Loucy (cell line): ENCODE measurements at regions not wholly inside any gene's neighbourhood (a gene's known extent, or its start where the extent isn't known, plus 50 kb on each side); places are given as distances from the start of the nearest gene placed in this dataset.

Experiments
- H2AFZ ChIP-seq: fragments of 200-600 bp; sonication (generic); 2 replicates; pipeline ENCODE4 v1.6.0; 2016; ENCODE audit warnings: antibody characterized with exemption, mild to moderate bottlenecking, low read length, moderate library complexity
- H3F3A ChIP-seq: fragments of 200-600 bp; 2 replicates; pipeline ENCODE4 v1.6.0; 2016; ENCODE audit warnings: antibody characterized with exemption, low read depth, mild to moderate bottlenecking
- H3K27me3 ChIP-seq: fragments of 200-600 bp; sonication (generic); 2 replicates; pipeline ENCODE4 v1.6.1; 2014; ENCODE audit warnings: low read length, mild to moderate bottlenecking; ENCODE audit not compliant: insufficient read depth, poor library complexity, severe bottlenecking
- H3K36me3 ChIP-seq: fragments of 200-600 bp; sonication (generic); 2 replicates; pipeline ENCODE4 v1.6.1; 2016; ENCODE audit warnings: low read length; ENCODE audit not compliant: insufficient read depth
- H3K4me1 ChIP-seq: fragments of 200-600 bp; sonication (generic); 2 replicates; pipeline ENCODE4 v1.5.1; 2014; ENCODE audit warnings: low read length, mild to moderate bottlenecking; ENCODE audit not compliant: insufficient read depth, poor library complexity, severe bottlenecking
- H3K4me2 ChIP-seq: fragments of 200-600 bp; sonication (generic); 2 replicates; pipeline ENCODE4 v1.6.0; 2014; ENCODE audit warnings: antibody characterized with exemption, low read length, low read depth, mild to moderate bottlenecking; ENCODE audit not compliant: poor library complexity, severe bottlenecking
- H3K4me3 ChIP-seq: fragments of 200-600 bp; sonication (generic); 2 replicates; pipeline ENCODE4 v1.5.1; 2014; ENCODE audit warnings: low read length, mild to moderate bottlenecking, mixed read lengths; ENCODE audit not compliant: poor library complexity, severe bottlenecking
- H3K79me2 ChIP-seq: fragments of 200-600 bp; sonication (generic); 2 replicates; pipeline ENCODE4 v1.6.1; 2014; ENCODE audit warnings: low read length; ENCODE audit not compliant: insufficient read depth
- H3K9ac ChIP-seq: fragments of 200-600 bp; sonication (generic); 2 replicates; pipeline ENCODE4 v1.6.0; 2014; ENCODE audit warnings: mild to moderate bottlenecking, low read depth, low read length, moderate library complexity; ENCODE audit not compliant: poor library complexity, severe bottlenecking
- H3K9me2 ChIP-seq: fragments of 200-600 bp; sonication (generic); replicated peaks from 2 replicates; pipeline ENCODE4 v1.6.1; 2016; ENCODE audit warnings: low read depth, low read length, mixed read lengths
- H3K9me3 ChIP-seq: fragments of 200-600 bp; sonication (generic); 2 replicates; pipeline ENCODE4 v1.6.1; 2014; ENCODE audit warnings: mild to moderate bottlenecking, antibody characterized with exemption, low read length, low read depth; ENCODE audit not compliant: insufficient read depth
- H4K20me1 ChIP-seq: fragments of 200-600 bp; sonication (generic); 2 replicates; pipeline ENCODE4 v1.6.0; 2014; ENCODE audit warnings: antibody characterized with exemption, low read length, mild to moderate bottlenecking; ENCODE audit not compliant: insufficient read depth, poor library complexity, severe bottlenecking
- CTCF ChIP-seq: fragments of 200-600 bp; sonication (generic); conservative IDR thresholded peaks from 2 replicates; pipeline ENCODE4 v1.5.1; 2014; ENCODE audit warnings: mild to moderate bottlenecking, antibody characterized with exemption, low read length
- EZH2phosphoT487 ChIP-seq: fragments of 200-600 bp; IDR thresholded peaks from 2 replicates; pipeline ENCODE4 v1.6.1; 2018; ENCODE audit warnings: antibody characterized with exemption, mild to moderate bottlenecking, moderate library complexity, borderline replicate concordance

- no peaks in the 10 kb centered on the region for H3K36me3 ChIP-seq
- H3K9me3 ChIP-seq, result no peaks in the 10 kb centered on the region
- H3K4me1 ChIP-seq, result no peaks in the 10 kb centered on the region
- H2AFZ ChIP-seq, result no peak overlapping the region
- H3K4me2 ChIP-seq, result no peak overlapping the region
- no peaks in the 10 kb centered on the region for H4K20me1 ChIP-seq
- H3F3A ChIP-seq, result no peaks in the 10 kb centered on the region
- no peaks in the 10 kb centered on the region for H3K27me3 ChIP-seq
- H3K4me3 ChIP-seq, result no peak overlapping the region
- no peaks in the 10 kb centered on the region for H3K9me2 ChIP-seq
- no peak overlapping the region for H3K9ac ChIP-seq
- no peaks in the 10 kb centered on the region for H3K79me2 ChIP-seq
- TF ChIP-seq EZH2phosphoT487 (no peak), CTCF (no peak)
These were observed 379.6 kb downstream of the FAM133A start for GRCh38 chrX:94053575-94053974.

DNA sequence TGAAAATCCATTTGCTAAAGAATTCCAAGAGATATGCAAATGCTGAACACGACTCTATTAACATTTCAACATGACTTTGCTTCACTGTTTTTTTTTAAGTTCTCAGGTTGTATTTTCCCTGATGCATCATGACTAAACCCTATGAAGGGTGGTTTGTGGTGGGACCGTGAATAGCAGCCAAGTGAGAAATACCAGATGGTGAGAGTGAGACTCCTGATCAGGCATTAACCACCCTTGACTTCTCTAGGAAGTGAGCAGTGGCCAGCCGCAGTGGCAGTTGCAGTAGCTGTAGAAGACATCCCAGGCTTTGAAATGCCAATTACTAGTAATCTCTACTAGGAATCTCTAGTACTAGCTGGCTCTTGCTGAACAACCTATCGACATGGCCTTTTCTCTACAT is 383.4 kb downstream of the FAM133A start:
- Histone ChIP-seq H3K4me2 (no peak overlapping the region), H3K27me3 (no peaks in the 10 kb centered on the region), H3K4me3 (no peak overlapping the region), H3K4me1 (no peaks in the 10 kb centered on the region), H3K9ac (no peak overlapping the region), H3K79me2 (no peaks in the 10 kb centered on the region), H4K20me1 (no peaks in the 10 kb centered on the region), H3F3A (no peaks in the 10 kb centered on the region), H2AFZ (no peak overlapping the region), H3K9me2 (no peaks in the 10 kb centered on the region), H3K9me3 (no peaks in the 10 kb centered on the region), H3K36me3 (no peaks in the 10 kb centered on the region)
- TF ChIP-seq CTCF, result no peak

- no peaks in the 10 kb centered on the region for H4K20me1 ChIP-seq
- H3K27me3 ChIP-seq, result no peaks in the 10 kb centered on the region
- H3K9me2 ChIP-seq, result no peaks in the 10 kb centered on the region
- H3F3A ChIP-seq, result no peaks in the 10 kb centered on the region
- H3K79me2 ChIP-seq, result no peaks in the 10 kb centered on the region
- no peak overlapping the region for H2AFZ ChIP-seq
- H3K4me1 ChIP-seq, result no peaks in the 10 kb centered on the region
- no peak overlapping the region for H3K4me3 ChIP-seq
- H3K9ac ChIP-seq, result no peak overlapping the region
- no peaks in the 10 kb centered on the region for H3K36me3 ChIP-seq
- TF ChIP-seq EZH2phosphoT487, result no peak
- TF ChIP-seq CTCF, result peak; percentile 35; the same call in 1 of the 2 replicates
- H3K9me3 ChIP-seq, result no peaks in the 10 kb centered on the region
- no peak overlapping the region for H3K4me2 ChIP-seq
These were observed 384.8 kb downstream of the FAM133A start for GRCh38 chrX:94058728-94059382.
